ENCODE measurements at regions not wholly inside any gene's neighbourhood (a gene's known extent, or its start where the extent isn't known, plus 50 kb on each side); places are given as distances from the start of the nearest gene placed in this dataset.

DNA sequence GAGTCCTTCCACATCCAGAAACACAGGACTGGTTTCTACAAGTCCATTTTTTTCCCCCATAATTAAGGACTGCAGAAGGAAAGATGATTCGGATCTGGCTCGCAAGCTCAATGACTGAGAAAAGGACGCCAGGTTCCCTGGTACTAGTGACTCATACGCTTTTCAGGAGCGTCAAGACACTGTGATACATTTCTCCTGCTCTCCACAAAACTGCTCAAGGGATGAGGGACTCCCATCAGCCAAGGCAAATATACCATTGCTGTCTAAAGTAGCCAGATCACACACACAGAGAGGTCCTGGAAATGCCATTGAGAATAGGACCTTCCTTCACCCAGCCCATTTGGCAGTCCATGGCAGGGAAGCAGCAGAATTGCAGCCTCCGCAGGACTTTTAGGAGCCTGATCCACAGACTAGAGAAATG is 253.6 kb upstream of the IRF2BP2 start:
- TF ChIP-seq, protein P1, sequence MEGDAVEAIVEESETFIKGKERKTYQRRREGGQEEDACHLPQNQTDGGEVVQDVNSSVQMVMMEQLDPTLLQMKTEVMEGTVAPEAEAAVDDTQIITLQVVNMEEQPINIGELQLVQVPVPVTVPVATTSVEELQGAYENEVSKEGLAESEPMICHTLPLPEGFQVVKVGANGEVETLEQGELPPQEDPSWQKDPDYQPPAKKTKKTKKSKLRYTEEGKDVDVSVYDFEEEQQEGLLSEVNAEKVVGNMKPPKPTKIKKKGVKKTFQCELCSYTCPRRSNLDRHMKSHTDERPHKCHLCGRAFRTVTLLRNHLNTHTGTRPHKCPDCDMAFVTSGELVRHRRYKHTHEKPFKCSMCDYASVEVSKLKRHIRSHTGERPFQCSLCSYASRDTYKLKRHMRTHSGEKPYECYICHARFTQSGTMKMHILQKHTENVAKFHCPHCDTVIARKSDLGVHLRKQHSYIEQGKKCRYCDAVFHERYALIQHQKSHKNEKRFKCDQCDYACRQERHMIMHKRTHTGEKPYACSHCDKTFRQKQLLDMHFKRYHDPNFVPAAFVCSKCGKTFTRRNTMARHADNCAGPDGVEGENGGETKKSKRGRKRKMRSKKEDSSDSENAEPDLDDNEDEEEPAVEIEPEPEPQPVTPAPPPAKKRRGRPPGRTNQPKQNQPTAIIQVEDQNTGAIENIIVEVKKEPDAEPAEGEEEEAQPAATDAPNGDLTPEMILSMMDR (IDR thresholded peaks at IDR 0.05) = no peak
- TF ChIP-seq POLR2A (IDR thresholded peaks at IDR 0.05) = no peak
- TF ChIP-seq EP300 (IDR thresholded peaks at IDR 0.05) = no peak
- no peak for TF ChIP-seq POLR2AphosphoS5 (IDR thresholded peaks at IDR 0.05)
